ENCODE measurements at regions not wholly inside any gene's neighbourhood (a gene's known extent, or its start where the extent isn't known, plus 50 kb on each side); places are given as distances from the start of the nearest gene placed in this dataset.

DNA sequence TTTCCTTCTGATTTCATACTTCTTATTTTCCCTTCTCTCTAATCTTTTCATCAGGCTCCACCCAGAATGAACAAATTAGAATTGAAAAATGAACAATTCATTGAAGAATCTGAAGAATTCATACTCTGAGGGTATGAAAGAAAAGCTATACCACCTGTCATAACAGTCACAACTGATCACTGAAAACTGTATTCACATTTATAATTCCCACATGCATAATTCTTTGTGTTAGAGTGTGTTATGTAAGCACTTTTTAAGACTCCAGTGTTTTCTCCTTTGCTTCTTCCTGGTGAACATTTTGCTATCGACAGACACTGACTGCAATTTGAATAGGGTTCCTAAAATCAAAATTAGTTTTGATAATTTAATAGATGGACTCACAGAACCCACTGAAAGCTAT, 271.2 kb downstream of the SLC16A7 start:
- Histone ChIP-seq H3K9ac (ENCODE audit: low read depth, low read length, poor library complexity, severe bottlenecking) (no peak overlapping the region), H2AFZ (ENCODE audit: low read length) (no peak overlapping the region), H3F3A (ENCODE audit: low read depth) (no peaks in the 10 kb centered on the region), H3K27me3 (ENCODE audit: insufficient read depth, low read length, poor library complexity, severe bottlenecking) (no peaks in the 10 kb centered on the region), H3K36me3 (ENCODE audit: insufficient read depth, low read length) (no peaks in the 10 kb centered on the region), H3K9me2 (replicated peaks; ENCODE audit: low read depth, low read length) (no peaks in the 10 kb centered on the region), H3K4me3 (ENCODE audit: low read length, poor library complexity, severe bottlenecking) (no peak overlapping the region), H3K79me2 (ENCODE audit: insufficient read depth, low read length) (no peaks in the 10 kb centered on the region), H3K9me3 (ENCODE audit: insufficient read depth, low read depth, low read length) (no peaks in the 10 kb centered on the region), H3K4me1 (ENCODE audit: insufficient read depth, low read length, poor library complexity, severe bottlenecking) (no peaks in the 10 kb centered on the region), H3K4me2 (ENCODE audit: low read depth, low read length, poor library complexity, severe bottlenecking) (no peak overlapping the region), H4K20me1 (ENCODE audit: insufficient read depth, low read length, poor library complexity, severe bottlenecking) (no peaks in the 10 kb centered on the region)
- no peak for TF ChIP-seq EZH2phosphoT487 (IDR thresholded peaks at IDR 0.05; ENCODE audit: borderline replicate concordance)
- TF ChIP-seq, protein P1, sequence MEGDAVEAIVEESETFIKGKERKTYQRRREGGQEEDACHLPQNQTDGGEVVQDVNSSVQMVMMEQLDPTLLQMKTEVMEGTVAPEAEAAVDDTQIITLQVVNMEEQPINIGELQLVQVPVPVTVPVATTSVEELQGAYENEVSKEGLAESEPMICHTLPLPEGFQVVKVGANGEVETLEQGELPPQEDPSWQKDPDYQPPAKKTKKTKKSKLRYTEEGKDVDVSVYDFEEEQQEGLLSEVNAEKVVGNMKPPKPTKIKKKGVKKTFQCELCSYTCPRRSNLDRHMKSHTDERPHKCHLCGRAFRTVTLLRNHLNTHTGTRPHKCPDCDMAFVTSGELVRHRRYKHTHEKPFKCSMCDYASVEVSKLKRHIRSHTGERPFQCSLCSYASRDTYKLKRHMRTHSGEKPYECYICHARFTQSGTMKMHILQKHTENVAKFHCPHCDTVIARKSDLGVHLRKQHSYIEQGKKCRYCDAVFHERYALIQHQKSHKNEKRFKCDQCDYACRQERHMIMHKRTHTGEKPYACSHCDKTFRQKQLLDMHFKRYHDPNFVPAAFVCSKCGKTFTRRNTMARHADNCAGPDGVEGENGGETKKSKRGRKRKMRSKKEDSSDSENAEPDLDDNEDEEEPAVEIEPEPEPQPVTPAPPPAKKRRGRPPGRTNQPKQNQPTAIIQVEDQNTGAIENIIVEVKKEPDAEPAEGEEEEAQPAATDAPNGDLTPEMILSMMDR (conservative IDR thresholded peaks at IDR 0.05; ENCODE audit: low read length): no peak

DNA sequence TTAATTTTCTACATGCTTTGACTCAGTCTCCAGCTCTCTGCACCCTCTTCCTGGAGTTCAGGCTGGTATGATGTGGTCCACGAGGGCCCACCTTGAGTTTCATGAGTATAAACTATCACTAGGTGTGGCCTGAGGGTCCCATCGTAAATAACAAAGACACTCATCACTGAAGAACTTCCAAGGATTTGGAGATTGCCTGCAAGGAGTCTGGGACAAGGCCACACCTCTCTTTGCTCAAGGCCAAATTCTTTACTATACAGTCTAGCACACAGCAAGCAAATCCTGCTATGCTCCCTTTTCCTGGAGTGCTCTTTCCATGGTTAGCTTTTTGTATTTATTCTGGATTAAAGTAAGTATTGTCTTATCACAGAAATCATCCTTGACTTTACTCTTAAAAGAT, 271.9 kb downstream of the SLC16A7 start:
- Histone ChIP-seq H3K4me3 (ENCODE audit: low read length, poor library complexity, severe bottlenecking) (no peak overlapping the region), H3K9me2 (replicated peaks; ENCODE audit: low read depth, low read length) (no peaks in the 10 kb centered on the region), H3F3A (ENCODE audit: low read depth) (no peaks in the 10 kb centered on the region), H4K20me1 (ENCODE audit: insufficient read depth, low read length, poor library complexity, severe bottlenecking) (no peaks in the 10 kb centered on the region), H3K79me2 (ENCODE audit: insufficient read depth, low read length) (no peaks in the 10 kb centered on the region), H3K36me3 (ENCODE audit: insufficient read depth, low read length) (no peaks in the 10 kb centered on the region), H3K4me2 (ENCODE audit: low read depth, low read length, poor library complexity, severe bottlenecking) (no peak overlapping the region), H3K4me1 (ENCODE audit: insufficient read depth, low read length, poor library complexity, severe bottlenecking) (no peaks in the 10 kb centered on the region), H3K27me3 (ENCODE audit: insufficient read depth, low read length, poor library complexity, severe bottlenecking) (no peaks in the 10 kb centered on the region), H3K9ac (ENCODE audit: low read depth, low read length, poor library complexity, severe bottlenecking) (no peak overlapping the region), H3K9me3 (ENCODE audit: insufficient read depth, low read depth, low read length) (no peaks in the 10 kb centered on the region), H2AFZ (ENCODE audit: low read length) (no peak overlapping the region)
- TF ChIP-seq, protein P1 (conservative IDR thresholded peaks at IDR 0.05; ENCODE audit: low read length): no peak
- no peak for TF ChIP-seq EZH2phosphoT487 (IDR thresholded peaks at IDR 0.05; ENCODE audit: borderline replicate concordance)

DNA sequence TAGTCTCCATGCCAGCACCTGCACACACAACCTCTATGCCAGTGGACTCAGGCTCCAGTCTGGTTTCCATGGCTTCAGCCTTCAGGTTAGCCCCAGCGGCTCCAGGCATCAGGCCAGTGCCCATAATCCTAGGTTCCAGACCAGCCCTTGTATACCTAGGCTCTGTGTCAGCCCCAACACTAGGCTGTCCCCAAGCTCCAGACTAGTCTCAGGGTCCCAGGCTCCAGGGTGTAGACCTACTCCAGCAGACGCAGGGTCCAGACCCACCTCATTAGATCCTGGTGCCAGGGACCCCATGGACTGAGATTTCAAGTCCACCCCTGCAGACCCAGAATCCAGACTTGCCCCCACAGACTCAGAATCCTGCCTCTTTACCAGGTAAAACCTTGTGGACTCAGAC, 275.9 kb downstream of the SLC16A7 start:
- Histone ChIP-seq H3K4me2 (ENCODE audit: low read depth, low read length, poor library complexity, severe bottlenecking) (no peak overlapping the region), H3K4me3 (ENCODE audit: low read length, poor library complexity, severe bottlenecking) (no peak overlapping the region), H3F3A (ENCODE audit: low read depth) (no peaks in the 10 kb centered on the region), H3K9ac (ENCODE audit: low read depth, low read length, poor library complexity, severe bottlenecking) (no peak overlapping the region), H4K20me1 (ENCODE audit: insufficient read depth, low read length, poor library complexity, severe bottlenecking) (no peaks in the 10 kb centered on the region), H3K27me3 (ENCODE audit: insufficient read depth, low read length, poor library complexity, severe bottlenecking) (no peaks in the 10 kb centered on the region), H3K79me2 (ENCODE audit: insufficient read depth, low read length) (no peaks in the 10 kb centered on the region), H3K9me2 (replicated peaks; ENCODE audit: low read depth, low read length) (no peaks in the 10 kb centered on the region), H2AFZ (ENCODE audit: low read length) (no peak overlapping the region), H3K36me3 (ENCODE audit: insufficient read depth, low read length) (no peaks in the 10 kb centered on the region), H3K9me3 (ENCODE audit: insufficient read depth, low read depth, low read length) (no peaks in the 10 kb centered on the region; the same call in 1 of the 2 replicates), H3K4me1 (ENCODE audit: insufficient read depth, low read length, poor library complexity, severe bottlenecking) (no peaks in the 10 kb centered on the region)
- TF ChIP-seq EZH2phosphoT487 (IDR thresholded peaks at IDR 0.05; ENCODE audit: borderline replicate concordance): no peak
- TF ChIP-seq, protein P1 (conservative IDR thresholded peaks at IDR 0.05; ENCODE audit: low read length): no peak

Data from Loucy (cell line).